HEK293T (cell line): ENCODE measurements at regions not wholly inside any gene's neighbourhood (a gene's known extent, or its start where the extent isn't known, plus 50 kb on each side); places are given as distances from the start of the nearest gene placed in this dataset.

Experiments used
- BHLHE40 ChIP-seq: fragments of 450-650 bp; IDR thresholded peaks from 2 replicates; pipeline ENCODE4 v1.6.1; 2016; ENCODE audit warnings: mild to moderate bottlenecking, moderate library complexity, borderline replicate concordance
- CTBP1 ChIP-seq: fragments of 450-650 bp; IDR thresholded peaks from 2 replicates; pipeline ENCODE4 v1.6.1; 2016; ENCODE audit warnings: borderline replicate concordance
- FOXA1 ChIP-seq: fragments of 450-650 bp; IDR thresholded peaks from 2 replicates; pipeline ENCODE4 v1.6.1; 2016; ENCODE audit warnings: mild to moderate bottlenecking
- FOXM1 ChIP-seq: fragments of 450-650 bp; IDR thresholded peaks from 2 replicates; pipeline ENCODE4 v1.6.1; 2017; ENCODE audit warnings: mild to moderate bottlenecking, borderline replicate concordance
- NFRKB ChIP-seq: fragments of 450-650 bp; IDR thresholded peaks from 2 replicates; pipeline ENCODE4 v1.6.1; 2016; ENCODE audit warnings: mild to moderate bottlenecking, moderate library complexity
- SP1 ChIP-seq: fragments of 450-650 bp; IDR thresholded peaks from 2 replicates; pipeline ENCODE4 v1.6.1; 2017
- SUZ12 ChIP-seq: fragments of 450-650 bp; IDR thresholded peaks from 2 replicates; pipeline ENCODE4 v1.6.1; 2016; ENCODE audit warnings: mild to moderate bottlenecking

DNA sequence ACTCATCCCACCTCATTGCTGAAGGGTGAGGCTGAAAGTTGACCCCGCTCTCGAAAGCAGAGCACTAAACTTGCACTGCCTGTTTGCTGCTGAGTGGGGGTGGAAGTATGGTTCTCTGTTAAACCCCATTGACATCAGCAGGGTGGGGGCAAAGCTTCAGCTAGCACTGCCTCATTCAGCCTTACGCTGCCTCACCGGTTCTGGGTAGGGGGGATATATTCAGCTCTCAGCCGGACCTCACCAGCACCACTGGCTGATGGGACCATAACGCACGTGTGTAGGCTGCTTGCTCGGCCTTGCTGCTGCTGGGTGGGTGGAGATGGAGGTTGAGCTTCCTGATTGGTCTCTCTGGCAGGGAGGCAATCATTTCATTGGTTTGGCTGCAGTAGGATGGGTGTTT is 265.7 kb upstream of the RTL1 start:
- no peak for TF ChIP-seq FOXM1
- TF ChIP-seq NFRKB: no peak
- TF ChIP-seq BHLHE40: no peak
- TF ChIP-seq SP1: no peak
- no peak for TF ChIP-seq SUZ12
- TF ChIP-seq FOXA1: no peak
- no peak for TF ChIP-seq CTBP1
